GM12878 (cell line): ENCODE measurements at regions not wholly inside any gene's neighbourhood (a gene's known extent, or its start where the extent isn't known, plus 50 kb on each side); places are given as distances from the start of the nearest gene placed in this dataset.

ENCODE experiments used
- CHD2 ChIP-seq: IDR thresholded peaks from 2 replicates; pipeline ENCODE4 v1.6.1; 2011; ENCODE audit warnings: low read depth, low read length, improper control_type of control experiment, borderline replicate concordance
- CTCF ChIP-seq, 3 experiments: IDR thresholded peaks in 2 of 3; conservative IDR thresholded peaks in 1 of 3; 2 replicates each; pipeline ENCODE4 v1.5.1; 2011; ENCODE audit warnings: low read depth in 3 of 3, low read length in 3 of 3, mild to moderate bottlenecking in 3 of 3, control low read depth in 2 of 3, moderate library complexity in 2 of 3, inconsistent platforms in 1 of 3, mixed read lengths in 1 of 3; ENCODE audit not compliant: control insufficient read depth in 2 of 3, insufficient read depth in 1 of 3; ENCODE audit errors: extremely low read depth in 1 of 3
- EZH2 ChIP-seq: IDR thresholded peaks from 2 replicates; pipeline ENCODE4 v1.6.1; 2012; ENCODE audit warnings: low read depth, mild to moderate bottlenecking, control low read depth, inconsistent platforms, low read length, borderline replicate concordance; ENCODE audit not compliant: control insufficient read depth
- NRF1 ChIP-seq: conservative IDR thresholded peaks from 2 replicates; pipeline ENCODE4 v1.6.1; 2011; ENCODE audit warnings: mild to moderate bottlenecking, low read depth, low read length, improper control_type of control experiment
- RCOR1 ChIP-seq: conservative IDR thresholded peaks from 2 replicates; pipeline ENCODE4 v1.6.1; 2012; ENCODE audit warnings: low read depth, low read length, improper control_type of control experiment
- RFX5 ChIP-seq: IDR thresholded peaks from 2 replicates; pipeline ENCODE4 v1.6.1; 2011; ENCODE audit warnings: low read depth, low read length, improper control_type of control experiment
- SIN3A ChIP-seq: IDR thresholded peaks from 2 replicates; pipeline ENCODE4 v1.6.1; 2012; ENCODE audit warnings: low read depth, low read length, improper control_type of control experiment
- SMARCA5 ChIP-seq: fragments of 450-650 bp; IDR thresholded peaks from 2 replicates; pipeline ENCODE4 v1.6.1; 2017; ENCODE audit warnings: mild to moderate bottlenecking
- SREBF2 ChIP-seq: IDR thresholded peaks from 2 replicates; pipeline ENCODE4 v1.6.1; 2012; ENCODE audit warnings: mild to moderate bottlenecking, low read length
- SRF ChIP-seq, 2 experiments: IDR thresholded peaks; 2 replicates each; pipeline ENCODE4 v1.6.1; 2011; ENCODE audit warnings: low read depth in 2 of 2, low read length in 2 of 2, mild to moderate bottlenecking in 1 of 2, moderate library complexity in 1 of 2
- USF2 ChIP-seq: IDR thresholded peaks from 2 replicates; pipeline ENCODE4 v1.6.1; 2011; ENCODE audit warnings: low read depth, low read length, improper control_type of control experiment, borderline replicate concordance
- ZZZ3 ChIP-seq: IDR thresholded peaks from 2 replicates; pipeline ENCODE4 v1.6.1; 2011; ENCODE audit warnings: low read depth; ENCODE audit not compliant: control insufficient read depth, insufficient read length

DNA sequence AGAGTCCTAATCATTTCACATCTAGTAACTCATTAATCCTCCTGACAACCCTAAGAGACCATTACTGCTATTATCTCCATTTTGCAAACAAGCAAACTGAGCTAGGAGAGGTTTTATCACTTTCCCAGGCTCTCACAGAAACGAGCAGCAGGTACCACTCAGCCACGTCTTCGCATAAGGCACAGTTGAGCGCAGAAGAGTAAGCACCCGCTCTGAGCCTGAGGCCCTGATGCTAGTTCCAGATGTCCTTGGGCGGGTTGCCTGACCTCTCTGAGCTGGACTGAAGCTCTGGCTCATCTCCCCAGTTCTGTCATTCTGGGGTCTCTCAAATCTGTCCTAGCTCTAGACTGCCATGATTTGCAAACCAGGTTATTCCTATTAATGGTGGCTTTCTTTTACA, 72.6 kb upstream of the FRMD4A start:
- TF ChIP-seq SRF (IDR thresholded peaks at IDR 0.05; ENCODE audit: low read depth in 2 of 2, low read length in 2 of 2) (no peak), ZZZ3 (no peak), SIN3A (no peak), CTCF (IDR thresholded peaks at IDR 0.05 in 2 of 3, conservative IDR thresholded peaks at IDR 0.05 in 1 of 3; ENCODE audit: control insufficient read depth in 2 of 3, extremely low read depth in 1 of 3, insufficient read depth in 1 of 3, low read depth in 3 of 3, low read length in 3 of 3) (no peak), EZH2 (no peak), SREBF2 (no peak), NRF1 (no peak), CHD2 (no peak), USF2 (no peak), RCOR1 (no peak), SMARCA5 (no peak), RFX5 (no peak)
